H9 (cell line): ENCODE measurements at regions not wholly inside any gene's neighbourhood (a gene's known extent, or its start where the extent isn't known, plus 50 kb on each side); places are given as distances from the start of the nearest gene placed in this dataset.

Source experiments
- DNase-seq: peaks from one replicate; pipeline ENCODE4 v3.0.0-alpha.2; 2017
- H2AFZ ChIP-seq: one replicate; pipeline ENCODE4 v1.6.1; 2013; ENCODE audit warnings: mild to moderate bottlenecking, low read length, control low read depth, moderate library complexity
- H2AK5ac ChIP-seq: 2 replicates; pipeline ENCODE4 v1.6.1; 2013; ENCODE audit warnings: low read length, control low read depth, mixed read lengths; ENCODE audit not compliant: insufficient read length
- H2BK120ac ChIP-seq: one replicate; pipeline ENCODE4 v1.6.1; 2013; ENCODE audit warnings: low read depth, mild to moderate bottlenecking, low read length, control low read depth, inconsistent platforms; ENCODE audit not compliant: poor library complexity, severe bottlenecking
- H2BK12ac ChIP-seq: 2 replicates; pipeline ENCODE4 v1.6.1; 2013; ENCODE audit warnings: low read length, control low read depth, mixed read lengths, low read depth; ENCODE audit not compliant: insufficient read length
- H2BK15ac ChIP-seq: 2 replicates; pipeline ENCODE4 v1.6.1; 2013; ENCODE audit warnings: low read depth, low read length, control low read depth
- H2BK20ac ChIP-seq: one replicate; pipeline ENCODE4 v1.6.1; 2013; ENCODE audit warnings: low read depth, mild to moderate bottlenecking, low read length, control low read depth, inconsistent platforms; ENCODE audit not compliant: poor library complexity, severe bottlenecking
- H2BK5ac ChIP-seq: 2 replicates; pipeline ENCODE4 v1.6.1; 2013; ENCODE audit warnings: low read length, control low read depth, mixed read lengths; ENCODE audit not compliant: insufficient read length
- H3K14ac ChIP-seq: 2 replicates; pipeline ENCODE4 v1.6.1; 2013; ENCODE audit warnings: low read length, control low read depth; ENCODE audit not compliant: insufficient read depth
- H3K18ac ChIP-seq: 2 replicates; pipeline ENCODE4 v1.6.1; 2013; ENCODE audit warnings: low read depth, mild to moderate bottlenecking, mixed read lengths, low read length, control low read depth; ENCODE audit not compliant: insufficient read length
- H3K23ac ChIP-seq: 2 replicates; pipeline ENCODE4 v1.6.1; 2013; ENCODE audit warnings: low read length, control low read depth, mixed read lengths, low read depth; ENCODE audit not compliant: insufficient read length
- H3K23me2 ChIP-seq: 2 replicates; pipeline ENCODE4 v1.6.1; 2013; ENCODE audit warnings: low read depth, mild to moderate bottlenecking, mixed read lengths, low read length, control low read depth; ENCODE audit not compliant: insufficient read length, poor library complexity, severe bottlenecking
- H3K27ac ChIP-seq: 2 replicates; pipeline ENCODE4 v1.5.1; 2013; ENCODE audit warnings: low read length, control low read depth, mixed read lengths, low read depth; ENCODE audit not compliant: insufficient read length
- H3K27me3 ChIP-seq: 2 replicates; pipeline ENCODE4 v1.6.1; 2013; ENCODE audit warnings: low read length, control low read depth, inconsistent platforms; ENCODE audit not compliant: insufficient read depth
- H3K4ac ChIP-seq: 2 replicates; pipeline ENCODE4 v1.6.1; 2013; ENCODE audit warnings: low read depth, mild to moderate bottlenecking, control low read depth, inconsistent platforms, low read length, moderate library complexity
- H3K4me1 ChIP-seq: 2 replicates; pipeline ENCODE4 v1.6.1; 2013; ENCODE audit warnings: low read length, control low read depth, inconsistent platforms; ENCODE audit not compliant: insufficient read depth
- H3K4me2 ChIP-seq: 2 replicates; pipeline ENCODE4 v1.6.1; 2013; ENCODE audit warnings: low read length, control low read depth, mixed read lengths; ENCODE audit not compliant: insufficient read length, insufficient read depth
- H3K56ac ChIP-seq: 2 replicates; pipeline ENCODE4 v1.6.1; 2013; ENCODE audit warnings: low read depth, mild to moderate bottlenecking, mixed read lengths, low read length, control low read depth; ENCODE audit not compliant: insufficient read length
- H3K79me1 ChIP-seq: 2 replicates; pipeline ENCODE4 v1.6.1; 2013; ENCODE audit warnings: low read depth, mild to moderate bottlenecking, moderate library complexity, low read length, control low read depth, inconsistent platforms; ENCODE audit not compliant: insufficient read depth, poor library complexity, severe bottlenecking
- H3K79me2 ChIP-seq: 2 replicates; pipeline ENCODE4 v1.6.1; 2013; ENCODE audit warnings: low read length, control low read depth, inconsistent platforms; ENCODE audit not compliant: insufficient read depth
- H3K9ac ChIP-seq: 2 replicates; pipeline ENCODE4 v1.6.1; 2013; ENCODE audit warnings: low read length, control low read depth, mixed read lengths; ENCODE audit not compliant: insufficient read length; ENCODE audit errors: extremely low read depth
- H3K9me3 ChIP-seq: one replicate; pipeline ENCODE4 v1.6.1; 2013; ENCODE audit warnings: low read depth, low read length, inconsistent platforms; ENCODE audit not compliant: control insufficient read depth
- H3T11ph ChIP-seq: one replicate; pipeline ENCODE4 v1.6.1; 2013; ENCODE audit warnings: mild to moderate bottlenecking, low read length, control low read depth, inconsistent platforms
- H4K20me1 ChIP-seq: one replicate; pipeline ENCODE4 v1.6.1; 2013; ENCODE audit not compliant: control insufficient read depth, insufficient read length, insufficient read depth
- H4K5ac ChIP-seq: 2 replicates; pipeline ENCODE4 v1.6.1; 2013; ENCODE audit warnings: low read depth, mild to moderate bottlenecking, mixed read lengths, low read length, control low read depth; ENCODE audit not compliant: insufficient read length
- H4K8ac ChIP-seq: replicated peaks from 2 replicates; pipeline ENCODE4 v1.6.1; 2013; ENCODE audit warnings: low read length, control low read depth, mixed read lengths, low read depth; ENCODE audit not compliant: insufficient read length
- H4K91ac ChIP-seq: 2 replicates; pipeline ENCODE4 v1.6.1; 2013; ENCODE audit warnings: low read depth, mild to moderate bottlenecking, moderate library complexity, mixed read lengths, low read length, control low read depth; ENCODE audit not compliant: insufficient read length
- H3K27ac Mint-ChIP-seq, 3 experiments: 2 replicates in 2 of 3; 3 replicates in 1 of 3; pipeline ENCODE4 v1.8.0; 2020 to 2021; ENCODE audit warnings: mixed read lengths in 3 of 3, mild to moderate bottlenecking in 1 of 3, moderate library complexity in 1 of 3
- H3K27me3 Mint-ChIP-seq: 2 replicates; pipeline ENCODE4 v1.8.0; 2021; ENCODE audit warnings: low read depth, mild to moderate bottlenecking, moderate library complexity, mixed read lengths
- H3K36me3 Mint-ChIP-seq, 3 experiments: 2 replicates in 2 of 3; 3 replicates in 1 of 3; pipeline ENCODE4 v1.8.0; 2020 to 2021; ENCODE audit warnings: low read depth in 3 of 3, mixed read lengths in 3 of 3; ENCODE audit not compliant: insufficient read depth in 1 of 3
- H3K4me1 Mint-ChIP-seq, 2 experiments: 2 replicates each; pipeline ENCODE4 v1.8.0; 2020; ENCODE audit warnings: mixed read lengths in 2 of 2
- H3K4me3 Mint-ChIP-seq, 2 experiments: 2 replicates in 1 of 2; 3 replicates in 1 of 2; pipeline ENCODE4 v1.8.0; 2020 to 2021; ENCODE audit warnings: mild to moderate bottlenecking in 2 of 2, mixed read lengths in 2 of 2, moderate library complexity in 1 of 2
- H3K9me3 Mint-ChIP-seq, 2 experiments: 2 replicates in 1 of 2; 3 replicates in 1 of 2; pipeline ENCODE4 v1.8.0; 2020; ENCODE audit warnings: mild to moderate bottlenecking in 2 of 2, mixed read lengths in 2 of 2, moderate library complexity in 1 of 2
- CTCF ChIP-seq: fragments of 200-600 bp; sonication (generic); conservative IDR thresholded peaks from 3 replicates; pipeline ENCODE4 v1.8.0; 2021; ENCODE audit warnings: antibody characterized with exemption, mild to moderate bottlenecking

GRCh38 chr7:81449105-81449504 lies 320.7 kb downstream of the HGF start:
- no peaks in the 10 kb centered on the region for H3K4me1 Mint-ChIP-seq

More at GRCh38 chr7:81449105-81449504, 320.7 kb downstream of the HGF start:
- Histone ChIP-seq H3T11ph (no peak overlapping the region), H4K91ac (no peak overlapping the region), H2BK20ac (no peak overlapping the region), H2BK12ac (no peak overlapping the region), H2BK15ac (no peak overlapping the region), H3K9me3 (no peaks in the 10 kb centered on the region), H3K27me3 (no peaks in the 10 kb centered on the region), H2BK5ac (no peak overlapping the region), H3K79me2 (no peaks in the 10 kb centered on the region), H3K4me1 (no peaks in the 10 kb centered on the region), H3K14ac (no peak overlapping the region), H3K56ac (no peak overlapping the region), H2AK5ac (no peak overlapping the region), H2AFZ (no peak overlapping the region), H3K4ac (no peak overlapping the region), H3K23me2 (no peaks in the 10 kb centered on the region), H3K4me2 (no peak overlapping the region), H3K79me1 (no peaks in the 10 kb centered on the region), H4K5ac (no peak overlapping the region), H2BK120ac (no peak overlapping the region), H3K27ac (no peak overlapping the region), H3K23ac (no peak overlapping the region), H4K20me1 (no peaks in the 10 kb centered on the region), H4K8ac (no peak overlapping the region), H3K9ac (no peak overlapping the region), H3K18ac (no peak overlapping the region)
- H3K27me3 Mint-ChIP-seq, result no peaks in the 10 kb centered on the region
- no peak for TF ChIP-seq CTCF
- no peak for DNase-seq
- H3K4me3 Mint-ChIP-seq, result no peak overlapping the region
- no peaks in the 10 kb centered on the region for H3K9me3 Mint-ChIP-seq
- no peaks in the 10 kb centered on the region for H3K36me3 Mint-ChIP-seq
- H3K27ac Mint-ChIP-seq, result no peak overlapping the region; a peak in 1 of 7 replicates
